A549 (cell line): ENCODE measurements at regions not wholly inside any gene's neighbourhood (a gene's known extent, or its start where the extent isn't known, plus 50 kb on each side); places are given as distances from the start of the nearest gene placed in this dataset.

ENCODE experiments used
- ATAC-seq, 2 experiments: fragments of 200-7000 bp in 1 of 2; fragments of >200 bp in 1 of 2; cut with Nextera tagmentation in 1 of 2; cut with Tn5 transposase in 1 of 2; 3 replicates each; pipeline versions ENCODE4 v1.8.0 to v1.9.1; 2018 to 2020; ENCODE audit warnings: mild to moderate bottlenecking in 1 of 2, moderate library complexity in 1 of 2
- CTCF ChIA-PET: fragments of 300-600 bp; sonication (Branson Sonifier 250); formaldehyde crosslinking; extraction: SDS; loops from one replicate; lab custom pipeline; 2021; ENCODE audit warnings: antibody characterized with exemption, inconsistent platforms; lab: Yijun Ruan, JAX
- POLR2A ChIA-PET: fragments of 350-600 bp; formaldehyde crosslinking; extraction: SDS; loops from one replicate; lab custom pipeline; 2021; ENCODE audit warnings: antibody characterized with exemption, inconsistent platforms; lab: Yijun Ruan, JAX
- DNase-seq, 2 experiments: peaks; one replicate each; pipeline versions ENCODE4 v3.0.0 to v3.0.0-alpha.2; 2011 to 2016; ENCODE audit warnings: low read depth in 1 of 2, low spot score in 1 of 2
- FAIRE-seq: peaks from 2 replicates; lab custom pipeline; 2011; peaks lifted over from hg19 to GRCh38; lab: Jason Lieb, UNC
- H3K27ac ChIP-seq, 2 experiments: fragments of >200 bp; sonication (Bioruptor Twin); formaldehyde crosslinking; 3 replicates each; pipeline ENCODE4 v1.5.1; 2016 to 2017
- H3K4me1 ChIP-seq: fragments of >200 bp; sonication (Bioruptor Twin); formaldehyde crosslinking; 3 replicates; pipeline ENCODE4 v1.6.1; 2016
- H3K4me2 ChIP-seq: fragments of >200 bp; sonication (Bioruptor Twin); formaldehyde crosslinking; 3 replicates; pipeline ENCODE4 v1.6.1; 2016
- H3K4me3 ChIP-seq: fragments of >200 bp; sonication (Bioruptor Twin); formaldehyde crosslinking; 3 replicates; pipeline ENCODE4 v1.5.1; 2016
- H3K9me3 ChIP-seq: fragments of >200 bp; sonication (Bioruptor Twin); formaldehyde crosslinking; 3 replicates; pipeline ENCODE4 v1.6.1; 2016
- ATOH8 ChIP-seq: fragments of 250-450 bp; sonication (Bioruptor Pico); IDR thresholded peaks from 2 replicates; pipeline ENCODE4 v1.5.0; 2020; ENCODE audit warnings: low read depth, mild to moderate bottlenecking, moderate library complexity
- BCL3 ChIP-seq: fragments of >200 bp; sonication (Bioruptor Twin); formaldehyde crosslinking; IDR thresholded peaks from 3 replicates; pipeline ENCODE4 v1.6.1; 2016
- CBX8 ChIP-seq: fragments of 200-600 bp; sonication (generic); IDR thresholded peaks from 2 replicates; pipeline ENCODE4 v1.6.1; 2016
- CEBPB ChIP-seq, 2 experiments: fragments of >200 bp in 1 of 2; sonication (Bioruptor Twin) in 1 of 2; formaldehyde crosslinking in 1 of 2; IDR thresholded peaks; 2 replicates each; pipeline ENCODE4 v1.6.1; 2012 to 2016
- EP300 ChIP-seq, 2 experiments: fragments of >200 bp; sonication (Bioruptor Twin); formaldehyde crosslinking; IDR thresholded peaks; 2 replicates in 1 of 2; 3 replicates in 1 of 2; pipeline ENCODE4 v1.6.1; 2016 to 2017
- FOSL2 ChIP-seq, 2 experiments: fragments of 450-650 bp in 1 of 2; fragments of >200 bp in 1 of 2; sonication (Bioruptor Twin) in 1 of 2; formaldehyde crosslinking; IDR thresholded peaks; 2 replicates each; pipeline versions ENCODE4 v1.5.0 to v1.6.1; 2016 to 2020; ENCODE audit warnings: mild to moderate bottlenecking in 1 of 2, moderate library complexity in 1 of 2
- GATA3 ChIP-seq: IDR thresholded peaks from 2 replicates; pipeline ENCODE4 v1.6.1; 2012; ENCODE audit warnings: borderline replicate concordance
- HDAC2 ChIP-seq: fragments of 200-600 bp; sonication (generic); IDR thresholded peaks from 2 replicates; pipeline ENCODE4 v1.6.1; 2016
- HOXA7 ChIP-seq: fragments of 250-450 bp; sonication (Bioruptor Pico); IDR thresholded peaks from 2 replicates; pipeline ENCODE4 v1.5.0; 2020; ENCODE audit warnings: mild to moderate bottlenecking, moderate library complexity
- HOXB13 ChIP-seq: fragments of 250-450 bp; sonication (Bioruptor Pico); IDR thresholded peaks from 2 replicates; pipeline ENCODE4 v1.5.0; 2020; ENCODE audit warnings: low read depth, mild to moderate bottlenecking, moderate library complexity
- JUN ChIP-seq, 2 experiments: fragments of >200 bp; sonication (Bioruptor Twin); formaldehyde crosslinking; IDR thresholded peaks; 2 replicates in 1 of 2; 3 replicates in 1 of 2; pipeline ENCODE4 v1.6.1; 2016 to 2017
- JUNB ChIP-seq: fragments of >200 bp; sonication (Bioruptor Twin); formaldehyde crosslinking; IDR thresholded peaks from 2 replicates; pipeline ENCODE4 v1.6.1; 2016
- KDM1A ChIP-seq: fragments of 200-600 bp; sonication (generic); IDR thresholded peaks from 2 replicates; pipeline ENCODE4 v1.6.1; 2016; ENCODE audit warnings: low read depth, mild to moderate bottlenecking
- MAFK ChIP-seq: fragments of 450-650 bp; IDR thresholded peaks from 2 replicates; pipeline ENCODE4 v1.6.1; 2014; ENCODE audit not compliant: partially characterized antibody
- MYC ChIP-seq: IDR thresholded peaks from 2 replicates; pipeline ENCODE4 v1.6.1; 2012; ENCODE audit warnings: mild to moderate bottlenecking, inconsistent platforms, low read length, improper control_type of control experiment, borderline replicate concordance
- NFE2L2 ChIP-seq: fragments of 150-350 bp; conservative IDR thresholded peaks from 2 replicates; pipeline ENCODE4 v1.6.1; 2014; ENCODE audit warnings: low read length
- NR3C1 ChIP-seq: fragments of >200 bp; sonication (Bioruptor Twin); formaldehyde crosslinking; IDR thresholded peaks from 3 replicates; pipeline ENCODE4 v1.6.1; 2017
- POLR2AphosphoS2 ChIP-seq: conservative IDR thresholded peaks from 2 replicates; pipeline ENCODE4 v1.6.1; 2012; ENCODE audit warnings: low read length, improper control_type of control experiment, inconsistent platforms
- RAD21 ChIP-seq, 2 experiments: fragments of >200 bp in 1 of 2; sonication (Bioruptor Twin) in 1 of 2; formaldehyde crosslinking in 1 of 2; IDR thresholded peaks in 1 of 2; conservative IDR thresholded peaks in 1 of 2; 2 replicates in 1 of 2; 3 replicates in 1 of 2; pipeline ENCODE4 v1.6.1; 2012 to 2018; ENCODE audit warnings: inconsistent platforms in 1 of 2
- RCOR1 ChIP-seq: fragments of 150-350 bp; IDR thresholded peaks from 2 replicates; pipeline ENCODE4 v1.6.1; 2014; ENCODE audit warnings: antibody characterized with exemption, low read length, low read depth
- REST ChIP-seq: fragments of 200-600 bp; sonication (generic); IDR thresholded peaks from 2 replicates; pipeline ENCODE4 v1.6.1; 2016; ENCODE audit warnings: antibody characterized with exemption, mild to moderate bottlenecking, moderate library complexity
- RNF2 ChIP-seq: fragments of 200-600 bp; sonication (generic); IDR thresholded peaks from 2 replicates; pipeline ENCODE4 v1.6.1; 2016; ENCODE audit warnings: low read depth, mild to moderate bottlenecking, antibody characterized with exemption, moderate library complexity, borderline replicate concordance
- SREBF2 ChIP-seq: fragments of 450-650 bp; IDR thresholded peaks from 2 replicates; pipeline ENCODE4 v1.6.1; 2014; ENCODE audit warnings: mild to moderate bottlenecking, moderate library complexity
- TP53 ChIP-seq: fragments of 250-450 bp; sonication (Bioruptor Pico); IDR thresholded peaks from 2 replicates; pipeline ENCODE4 v1.5.0; 2021; ENCODE audit warnings: mild to moderate bottlenecking, moderate library complexity
- ZC3H11A ChIP-seq: fragments of 450-650 bp; IDR thresholded peaks from 2 replicates; pipeline ENCODE4 v1.6.1; 2014; ENCODE audit warnings: antibody characterized with exemption, mild to moderate bottlenecking
- ZSCAN20 ChIP-seq: fragments of 250-450 bp; sonication (Bioruptor Pico); IDR thresholded peaks from 2 replicates; pipeline ENCODE4 v1.8.0; 2022; ENCODE audit warnings: mild to moderate bottlenecking, moderate library complexity
- whole genome bisulfite sequencing: methylation state at CpG from one replicate; pipeline ENCODE4 v1.1.6; 2017; ENCODE audit errors: missing lambda C conversion rate; 5-methylcytosine and 5-hydroxymethylcytosine counted together

GRCh38 chr4:123545667-123546572 is 149.3 kb downstream of the SPRY1 start:
- ChIA-PET CTCF (no interaction called here), POLR2A (no interaction called here)
- Histone ChIP-seq H3K27ac (peak overlapping the region; percentile 3 to 57; a peak in 4 of 6 replicates), H3K9me3 (no peaks in the 10 kb centered on the region), H3K4me3 (no peak overlapping the region), H3K4me2 (peak overlapping the region; percentile 59), H3K4me1 (peaks cover 13% of the 10 kb centered on the region; the same call in 2 of the 3 replicates)
- FAIRE-seq (no peak), DNase-seq (no peak), ATAC-seq (no peak)
- WGBS: 43% methylated on average over 7 of the region's 7 CpGs
- TF ChIP-seq EP300 (IDR thresholded peaks at IDR 0.05): no peak
- TF ChIP-seq NR3C1: no peak
- TF ChIP-seq ATOH8 (CRISPR knock-in tag): no peak
- TF ChIP-seq CEBPB (IDR thresholded peaks at IDR 0.05): no peak
- no peak for TF ChIP-seq MYC
- TF ChIP-seq FOSL2 (IDR thresholded peaks at IDR 0.05): no peak
- no peak for TF ChIP-seq FOSL2 (CRISPR knock-in tag; IDR thresholded peaks at IDR 0.05)
- no peak for TF ChIP-seq JUNB
- no peak for TF ChIP-seq NFE2L2
- TF ChIP-seq HOXA7 (CRISPR knock-in tag): no peak

- CTCF ChIA-PET: no interaction called here
- WGBS: 64% methylated on average over 9 of the region's 9 CpGs
- Histone ChIP-seq H3K27ac (peak overlapping the region in 1 of 2 experiments; percentile 57; a peak in 3 of 6 replicates), H3K4me2 (peak overlapping the region; percentile 59)
- ATAC-seq: no peak; a peak in 1 of 6 replicates
- TF ChIP-seq HOXB13 (CRISPR knock-in tag) (no peak), RAD21 (conservative IDR thresholded peaks at IDR 0.05 in 1 of 2, IDR thresholded peaks at IDR 0.05 in 1 of 2) (no peak), CBX8 (no peak), GATA3 (no peak), RCOR1 (no peak), POLR2AphosphoS2 (no peak), NFE2L2 (no peak), MAFK (no peak), TP53 (CRISPR knock-in tag) (no peak), SREBF2 (no peak)
- TF ChIP-seq, all 56 proteins: peak for 0
- POLR2A ChIA-PET: no interaction called here
- FAIRE-seq (no peak), DNase-seq (no peak)
- Histone ChIP-seq H3K4me3 (no peak overlapping the region), H3K9me3 (no peaks in the 10 kb centered on the region), H3K4me1 (peaks cover 13% of the 10 kb centered on the region; the same call in 2 of the 3 replicates)
Observed at GRCh38 chr4:123546573-123547060, 150.0 kb downstream of the SPRY1 start.

- Histone ChIP-seq H3K9me3 (no peaks in the 10 kb centered on the region), H3K4me3 (no peak overlapping the region), H3K27ac (no peak overlapping the region), H3K4me2 (no peak overlapping the region), H3K4me1 (peaks cover 13% of the 10 kb centered on the region; the same call in 2 of the 3 replicates)
- DNase-seq: no peak
- ChIA-PET CTCF (no interaction called here), POLR2A (no interaction called here)
- 92% methylated on average over 20 of the region's 26 CpGs for WGBS
- no peak for FAIRE-seq
- no peak for ATAC-seq
- TF ChIP-seq BCL3: no peak
- TF ChIP-seq RCOR1: no peak
- no peak for TF ChIP-seq HDAC2
- TF ChIP-seq ZSCAN20 (CRISPR knock-in tag): no peak
- TF ChIP-seq ZC3H11A: no peak
- TF ChIP-seq REST: no peak
- no peak for TF ChIP-seq RNF2
- TF ChIP-seq KDM1A: no peak
- no peak for TF ChIP-seq POLR2AphosphoS2
- no peak for TF ChIP-seq MAFK
- TF ChIP-seq RAD21 (conservative IDR thresholded peaks at IDR 0.05 in 1 of 2, IDR thresholded peaks at IDR 0.05 in 1 of 2): no peak
- TF ChIP-seq JUN (IDR thresholded peaks at IDR 0.05): no peak
- TF ChIP-seq CEBPB (IDR thresholded peaks at IDR 0.05): no peak
Observed at GRCh38 chr4:123547216-123548165, 150.9 kb downstream of the SPRY1 start.
